A673 (cell line): ENCODE measurements at regions not wholly inside any gene's neighbourhood (a gene's known extent, or its start where the extent isn't known, plus 50 kb on each side); places are given as distances from the start of the nearest gene placed in this dataset.

ENCODE experiments used
- BruUV-seq: library from RNA; stranded (reverse); fragments of 400-500 nt; replicated peaks from 2 replicates; lab custom pipeline; 2021; lab: Mats Ljungman, UMichigan
- CTCF ChIA-PET: fragments of 300-600 bp; sonication (Branson Sonifier 250); formaldehyde crosslinking; loops from one replicate; lab custom pipeline; 2022; ENCODE audit warnings: antibody characterized with exemption; lab: Charles Lee
- POLR2A ChIA-PET: fragments of 300-600 bp; sonication (Branson Sonifier 250); formaldehyde crosslinking; loops from one replicate; lab custom pipeline; 2022; ENCODE audit warnings: antibody characterized with exemption; ENCODE audit not compliant: low non-redundant PET; lab: Charles Lee
- DNase-seq: peaks from one replicate; pipeline ENCODE4 v3.0.0-alpha.2; 2015; ENCODE audit warnings: low spot score
- H3K27ac ChIP-seq: fragments of 200-600 bp; sonication (generic); 2 replicates; pipeline ENCODE4 v1.5.1; 2016; ENCODE audit warnings: mixed run types, low read depth, mild to moderate bottlenecking, mixed read lengths, antibody characterized with exemption, low read length; ENCODE audit not compliant: poor library complexity, severe bottlenecking
- H3K27me3 ChIP-seq: fragments of 200-600 bp; sonication (generic); replicated peaks from 2 replicates; pipeline ENCODE4 v1.6.1; 2017; ENCODE audit warnings: mixed run types, low read depth, mild to moderate bottlenecking, mixed read lengths, antibody characterized with exemption, low read length; ENCODE audit not compliant: insufficient read depth, poor library complexity
- H3K36me3 ChIP-seq: fragments of 200-600 bp; sonication (generic); 2 replicates; pipeline ENCODE4 v1.6.1; 2016; ENCODE audit warnings: mixed run types, mild to moderate bottlenecking, mixed read lengths, antibody characterized with exemption, low read length; ENCODE audit not compliant: insufficient read depth, poor library complexity, severe bottlenecking
- H3K4me1 ChIP-seq: fragments of 200-600 bp; sonication (generic); 2 replicates; pipeline ENCODE4 v1.6.1; 2017; ENCODE audit warnings: mixed run types, mild to moderate bottlenecking, mixed read lengths, antibody characterized with exemption, low read length; ENCODE audit not compliant: insufficient read depth, poor library complexity, severe bottlenecking
- H3K4me3 ChIP-seq: fragments of 200-600 bp; sonication (generic); 2 replicates; pipeline ENCODE4 v1.5.1; 2016; ENCODE audit warnings: low read depth, mixed run types, mild to moderate bottlenecking, mixed read lengths, low read length; ENCODE audit not compliant: poor library complexity, severe bottlenecking
- H3K9me3 ChIP-seq: fragments of 200-600 bp; sonication (generic); 2 replicates; pipeline ENCODE4 v1.6.1; 2016; ENCODE audit warnings: mixed run types, low read depth, mild to moderate bottlenecking, mixed read lengths, antibody characterized with exemption, low read length; ENCODE audit not compliant: poor library complexity, severe bottlenecking
- EZH2 ChIP-seq: fragments of 200-600 bp; sonication (generic); IDR thresholded peaks from 2 replicates; pipeline ENCODE4 v1.6.1; 2017; ENCODE audit warnings: borderline replicate concordance, low read depth, mild to moderate bottlenecking, mixed read lengths, antibody characterized with exemption, low read length; ENCODE audit not compliant: poor library complexity, severe bottlenecking
- intact Hi-C: fragments of 100-400 bp; cut with micrococcal nuclease; formaldehyde crosslinking; loops from one replicate; pipeline ENCODE4 v1.10.0; 2022; ENCODE audit not compliant: unreplicated experiment
- TF ChIP-seq, protein P1 (sequence below): fragments of 300-800, 200-600 bp; sonication (generic); conservative IDR thresholded peaks from 2 replicates; pipeline ENCODE4 v1.5.1; 2017; ENCODE audit warnings: low read depth, mild to moderate bottlenecking, antibody characterized with exemption, low read length, moderate library complexity, mixed read lengths

DNA sequence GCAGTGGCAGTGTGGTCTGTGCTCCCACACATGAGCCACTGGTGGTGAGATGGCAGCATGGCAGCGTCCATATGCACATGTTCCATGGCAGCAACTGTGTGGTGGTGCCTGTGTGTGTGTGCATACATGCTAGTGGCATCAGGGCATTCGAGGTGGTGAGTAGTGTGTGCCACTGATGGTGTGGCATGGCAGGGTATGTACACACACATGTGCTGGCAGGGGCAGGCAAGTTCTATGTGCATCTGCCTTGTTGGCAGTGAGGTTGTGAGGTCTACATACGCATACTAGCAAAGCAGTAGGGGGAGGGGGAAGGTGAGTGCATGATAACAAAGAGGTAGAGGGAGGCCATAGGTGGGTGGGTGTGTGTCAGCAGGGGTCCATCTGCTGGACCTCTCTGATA lies 378.7 kb downstream of the C3orf38 start:
- ChIA-PET CTCF (no interaction called here), POLR2A (no interaction called here)
- DNase-seq: no peak
- no peaks in the 10 kb centered on the region for H3K9me3 ChIP-seq
- H3K4me3 ChIP-seq: no peak overlapping the region
- H3K36me3 ChIP-seq: no peaks in the 10 kb centered on the region
- no peaks in the 10 kb centered on the region for H3K27me3 ChIP-seq
- H3K27ac ChIP-seq: no peak overlapping the region
- H3K4me1 ChIP-seq: no peaks in the 10 kb centered on the region
- intact Hi-C loops: no loop called here
- BruUV-seq: no TSS peak
- no peak for TF ChIP-seq EZH2
- TF ChIP-seq, protein P1, sequence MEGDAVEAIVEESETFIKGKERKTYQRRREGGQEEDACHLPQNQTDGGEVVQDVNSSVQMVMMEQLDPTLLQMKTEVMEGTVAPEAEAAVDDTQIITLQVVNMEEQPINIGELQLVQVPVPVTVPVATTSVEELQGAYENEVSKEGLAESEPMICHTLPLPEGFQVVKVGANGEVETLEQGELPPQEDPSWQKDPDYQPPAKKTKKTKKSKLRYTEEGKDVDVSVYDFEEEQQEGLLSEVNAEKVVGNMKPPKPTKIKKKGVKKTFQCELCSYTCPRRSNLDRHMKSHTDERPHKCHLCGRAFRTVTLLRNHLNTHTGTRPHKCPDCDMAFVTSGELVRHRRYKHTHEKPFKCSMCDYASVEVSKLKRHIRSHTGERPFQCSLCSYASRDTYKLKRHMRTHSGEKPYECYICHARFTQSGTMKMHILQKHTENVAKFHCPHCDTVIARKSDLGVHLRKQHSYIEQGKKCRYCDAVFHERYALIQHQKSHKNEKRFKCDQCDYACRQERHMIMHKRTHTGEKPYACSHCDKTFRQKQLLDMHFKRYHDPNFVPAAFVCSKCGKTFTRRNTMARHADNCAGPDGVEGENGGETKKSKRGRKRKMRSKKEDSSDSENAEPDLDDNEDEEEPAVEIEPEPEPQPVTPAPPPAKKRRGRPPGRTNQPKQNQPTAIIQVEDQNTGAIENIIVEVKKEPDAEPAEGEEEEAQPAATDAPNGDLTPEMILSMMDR: no peak

DNA sequence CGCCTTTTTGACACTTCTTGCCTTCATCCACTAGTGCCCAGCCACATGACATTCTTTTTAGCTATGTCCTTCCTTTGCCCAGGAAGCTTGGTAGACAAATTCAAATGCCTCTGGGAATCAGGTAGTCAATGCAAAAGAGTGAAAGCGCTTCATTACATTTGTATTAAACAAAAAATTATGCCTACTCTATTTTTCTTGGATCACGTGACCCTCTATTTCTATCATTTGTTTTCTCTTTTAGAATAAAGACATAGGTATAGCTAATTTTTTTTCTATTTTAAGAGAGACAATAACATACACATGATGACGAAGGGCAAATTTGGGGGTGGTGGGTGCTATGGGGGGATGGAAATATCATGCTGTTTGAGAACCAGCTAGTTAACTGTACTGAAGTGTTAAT lies 384.8 kb downstream of the C3orf38 start:
- no peaks in the 10 kb centered on the region for H3K27me3 ChIP-seq
- H3K36me3 ChIP-seq: no peaks in the 10 kb centered on the region
- ChIA-PET CTCF (no interaction called here), POLR2A (no interaction called here)
- no TSS peak for BruUV-seq
- no peak for TF ChIP-seq EZH2
- TF ChIP-seq, protein P1: no peak
- intact Hi-C loops: no loop called here
- no peak overlapping the region for H3K27ac ChIP-seq
- no peak overlapping the region for H3K4me3 ChIP-seq
- no peaks in the 10 kb centered on the region for H3K9me3 ChIP-seq
- H3K4me1 ChIP-seq: no peaks in the 10 kb centered on the region
- no peak for DNase-seq

DNA sequence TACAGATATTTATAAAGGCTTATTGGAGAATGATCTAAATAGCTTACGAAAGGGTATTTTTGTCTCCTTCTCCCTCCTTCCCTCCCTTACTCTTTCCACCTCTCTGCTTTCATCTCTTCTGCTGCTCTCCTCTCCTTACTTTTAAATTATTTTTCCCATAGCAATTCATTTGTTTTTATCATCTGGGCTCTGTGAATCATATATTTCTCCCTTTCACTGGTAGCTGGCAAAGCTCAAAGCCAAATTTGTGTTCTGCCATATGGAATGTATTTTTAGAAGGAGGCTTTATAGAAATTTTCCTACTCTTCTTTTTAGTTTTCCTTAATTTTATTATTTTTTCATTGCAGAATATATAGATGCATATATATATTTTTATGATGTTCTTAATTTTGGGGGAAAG lies 385.8 kb downstream of the C3orf38 start:
- POLR2A ChIA-PET: no interaction called here
- no peaks in the 10 kb centered on the region for H3K36me3 ChIP-seq
- intact Hi-C loops: no loop called here
- H3K9me3 ChIP-seq: no peaks in the 10 kb centered on the region
- H3K27me3 ChIP-seq: no peaks in the 10 kb centered on the region
- DNase-seq: no peak
- CTCF ChIA-PET: no interaction called here
- BruUV-seq: no TSS peak
- no peak overlapping the region for H3K27ac ChIP-seq
- H3K4me1 ChIP-seq: no peaks in the 10 kb centered on the region
- H3K4me3 ChIP-seq: no peak overlapping the region
- TF ChIP-seq EZH2: no peak
- TF ChIP-seq, protein P1: no peak
